CD8-positive, alpha-beta memory T cell (primary cell): ENCODE measurements at regions not wholly inside any gene's neighbourhood (a gene's known extent, or its start where the extent isn't known, plus 50 kb on each side); places are given as distances from the start of the nearest gene placed in this dataset.

Source experiments
- CTCF ChIA-PET: fragments of 350-600 bp; sonication (Branson Sonifier 250); formaldehyde crosslinking; loops from one replicate; lab custom pipeline; 2021; ENCODE audit warnings: antibody characterized with exemption; lab: Charles Lee
- POLR2A ChIA-PET: fragments of 350-600 bp; sonication (Branson Sonifier 250); formaldehyde crosslinking; loops from one replicate; lab custom pipeline; 2021; ENCODE audit warnings: antibody characterized with exemption; lab: Charles Lee
- DNase-seq, 5 donors: peaks; one replicate each; pipeline versions ENCODE4 v3.0.0 to v3.0.0-alpha.2; 2020 to 2022; ENCODE audit warnings: mixed read lengths in 1 of 5
- H3K27ac ChIP-seq: one replicate; pipeline ENCODE4 v1.7.0; 2013; ENCODE audit warnings: low read depth, mild to moderate bottlenecking, low read length, moderate library complexity
- H3K27me3 ChIP-seq: 2 replicates; pipeline ENCODE4 v1.7.0; 2013; ENCODE audit warnings: low read length, mild to moderate bottlenecking; ENCODE audit not compliant: insufficient read depth, poor library complexity, severe bottlenecking
- H3K36me3 ChIP-seq: 2 replicates; pipeline ENCODE4 v1.7.0; 2013; ENCODE audit warnings: mild to moderate bottlenecking, low read length, moderate library complexity; ENCODE audit not compliant: insufficient read depth
- H3K4me1 ChIP-seq: 2 replicates; pipeline ENCODE4 v1.7.0; 2013; ENCODE audit warnings: mild to moderate bottlenecking, low read length, moderate library complexity; ENCODE audit not compliant: insufficient read depth
- H3K4me3 ChIP-seq: 2 replicates; pipeline ENCODE4 v1.7.0; 2013; ENCODE audit warnings: mild to moderate bottlenecking, low read length
- H3K9me3 ChIP-seq: 2 replicates; pipeline ENCODE4 v1.7.0; 2013; ENCODE audit warnings: mild to moderate bottlenecking, low read length
- H3K27ac Mint-ChIP-seq, 8 donors: one replicate each; pipeline ENCODE4 v1.8.0; 2020 to 2021; ENCODE audit warnings: mixed read lengths in 8 of 8, mild to moderate bottlenecking in 6 of 8, inconsistent platforms in 3 of 8, moderate library complexity in 3 of 8
- H3K27me3 Mint-ChIP-seq, 2 donors: one replicate each; pipeline ENCODE4 v1.8.0; 2020 to 2021; ENCODE audit warnings: mixed read lengths in 2 of 2, mild to moderate bottlenecking in 1 of 2, moderate library complexity in 1 of 2
- H3K36me3 Mint-ChIP-seq, 3 donors: one replicate each; pipeline ENCODE4 v1.8.0; 2020 to 2021; ENCODE audit warnings: mixed read lengths in 3 of 3, inconsistent platforms in 1 of 3, mild to moderate bottlenecking in 1 of 3
- H3K4me1 Mint-ChIP-seq, 3 donors: one replicate each; pipeline ENCODE4 v1.8.0; 2020 to 2021; ENCODE audit warnings: mixed read lengths in 3 of 3, inconsistent platforms in 1 of 3, mild to moderate bottlenecking in 1 of 3
- H3K4me3 Mint-ChIP-seq, 7 donors: one replicate each; pipeline ENCODE4 v1.8.0; 2020 to 2021; ENCODE audit warnings: mixed read lengths in 7 of 7, mild to moderate bottlenecking in 6 of 7, moderate library complexity in 4 of 7, inconsistent platforms in 2 of 7
- H3K9me3 Mint-ChIP-seq, 5 donors: one replicate each; pipeline ENCODE4 v1.8.0; 2020 to 2022; ENCODE audit warnings: mixed read lengths in 5 of 5, mild to moderate bottlenecking in 3 of 5, moderate library complexity in 2 of 5, inconsistent platforms in 1 of 5

DNA sequence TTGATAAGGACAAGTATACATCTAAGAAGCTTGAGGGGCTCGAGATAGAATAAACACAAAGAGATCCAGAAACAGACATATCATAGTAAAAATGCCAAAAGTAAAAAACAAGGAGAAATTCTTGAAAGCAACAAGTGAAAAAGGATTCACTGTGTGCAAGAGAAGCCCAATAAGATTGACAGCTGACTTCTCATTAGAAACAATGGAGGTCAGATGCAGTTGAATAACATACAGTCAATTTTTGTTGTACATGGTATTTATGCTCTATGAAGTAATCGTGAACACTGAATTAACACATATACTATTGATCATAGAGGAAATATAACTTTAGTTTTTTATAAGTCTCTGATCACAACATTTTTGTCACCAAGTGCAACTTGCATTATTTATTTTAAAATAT is 982.8 kb upstream of the SORCS1 start:
- POLR2A ChIA-PET: no interaction called here
- Mint-ChIP-seq H3K4me3 (no peak overlapping the region), H3K36me3 (no peaks in the 10 kb centered on the region), H3K4me1 (no peaks in the 10 kb centered on the region), H3K27ac (no peak overlapping the region), H3K9me3 (peaks cover 13 to 42% (median 27%) of the 10 kb centered on the region in 5 donors), H3K27me3 (no peaks in the 10 kb centered on the region)
- CTCF ChIA-PET: no interaction called here
- H3K9me3 ChIP-seq: no peaks in the 10 kb centered on the region
- H3K27ac ChIP-seq: no peak overlapping the region
- no peaks in the 10 kb centered on the region for H3K27me3 ChIP-seq
- H3K36me3 ChIP-seq: no peaks in the 10 kb centered on the region
- H3K4me3 ChIP-seq: no peak overlapping the region
- no peaks in the 10 kb centered on the region for H3K4me1 ChIP-seq
- no peak for DNase-seq

DNA sequence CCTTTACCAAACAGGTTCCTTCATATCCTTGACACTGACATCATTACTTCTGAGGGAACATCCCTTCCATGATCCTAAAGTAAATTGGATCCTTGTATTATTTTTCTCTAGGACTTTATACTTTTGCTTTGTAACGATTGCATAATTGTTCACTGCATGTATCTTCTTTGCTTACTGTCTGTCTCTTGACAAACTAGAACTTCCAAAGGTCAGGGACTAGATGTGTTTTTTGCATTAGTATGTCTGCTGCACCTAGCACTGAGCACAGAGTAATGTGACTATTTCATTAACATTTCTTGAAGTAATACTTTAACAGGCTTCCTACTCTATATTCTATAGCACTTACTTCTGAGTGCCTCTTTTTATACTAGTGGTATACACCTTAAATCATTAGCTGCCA is 976.6 kb upstream of the SORCS1 start:
- no peaks in the 10 kb centered on the region for H3K27me3 Mint-ChIP-seq
- no peak overlapping the region for H3K27ac ChIP-seq
- H3K36me3 Mint-ChIP-seq: no peaks in the 10 kb centered on the region
- no peak overlapping the region for H3K4me3 Mint-ChIP-seq
- DNase-seq: no peak
- H3K9me3 ChIP-seq: no peaks in the 10 kb centered on the region
- peaks cover 9 to 19% (median 18%) of the 10 kb centered on the region in 5 donors for H3K9me3 Mint-ChIP-seq
- no peaks in the 10 kb centered on the region for H3K4me1 ChIP-seq
- CTCF ChIA-PET: no interaction called here
- no peaks in the 10 kb centered on the region for H3K27me3 ChIP-seq
- H3K4me1 Mint-ChIP-seq: no peaks in the 10 kb centered on the region
- H3K27ac Mint-ChIP-seq: no peak overlapping the region
- no peaks in the 10 kb centered on the region for H3K36me3 ChIP-seq
- POLR2A ChIA-PET: no interaction called here
- H3K4me3 ChIP-seq: no peak overlapping the region

DNA sequence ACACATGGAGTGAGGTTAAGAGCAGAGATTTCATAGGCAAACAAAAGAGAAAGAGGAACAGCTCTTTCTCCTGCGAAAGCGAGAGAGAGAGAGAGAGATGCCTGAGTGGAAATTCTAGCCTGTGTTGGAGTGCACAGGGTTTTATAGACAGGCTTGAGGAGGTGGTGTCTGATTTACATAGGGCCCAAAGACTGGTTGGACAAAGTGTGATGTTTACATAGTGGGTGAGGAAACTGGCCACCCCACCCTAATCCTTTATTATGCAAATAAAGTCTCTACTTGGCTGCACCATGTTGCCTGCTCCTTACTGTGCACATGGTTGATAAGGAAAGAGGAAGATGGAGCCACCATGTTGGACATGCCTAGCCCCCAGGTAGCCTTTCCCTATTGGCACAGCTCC is 967.8 kb upstream of the SORCS1 start:
- Histone ChIP-seq H3K9me3 (no peaks in the 10 kb centered on the region), H3K4me3 (no peak overlapping the region), H3K36me3 (no peaks in the 10 kb centered on the region), H3K27me3 (no peaks in the 10 kb centered on the region), H3K4me1 (no peaks in the 10 kb centered on the region), H3K27ac (no peak overlapping the region)
- ChIA-PET CTCF (no interaction called here), POLR2A (no interaction called here)
- no peak overlapping the region for H3K4me3 Mint-ChIP-seq
- peaks cover 2 to 9% (median 5%) of the 10 kb centered on the region in 5 donors for H3K9me3 Mint-ChIP-seq
- no peaks in the 10 kb centered on the region for H3K4me1 Mint-ChIP-seq
- no peaks in the 10 kb centered on the region for H3K27me3 Mint-ChIP-seq
- DNase-seq: no peak
- H3K36me3 Mint-ChIP-seq: no peaks in the 10 kb centered on the region
- H3K27ac Mint-ChIP-seq: no peak overlapping the region

DNA sequence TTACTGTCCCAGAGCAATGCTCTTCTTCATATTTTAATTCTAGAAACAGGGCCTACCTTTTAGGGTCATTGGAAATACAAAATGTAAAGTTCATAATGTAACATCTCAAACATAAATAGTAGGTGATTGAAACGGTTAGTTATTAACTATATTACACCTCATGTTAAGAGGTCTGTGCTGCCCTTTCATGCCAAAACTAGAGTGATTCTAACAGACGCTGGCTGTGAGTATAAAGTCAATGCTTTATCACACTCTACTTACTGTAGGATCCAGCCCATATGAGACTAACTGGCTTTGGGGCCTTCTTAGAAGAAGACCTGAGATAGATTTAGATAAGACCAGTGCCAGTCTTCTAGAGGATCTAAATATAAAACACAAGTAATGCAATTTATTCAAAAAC is 966.1 kb upstream of the SORCS1 start:
- peaks cover 3 to 14% (median 5%) of the 10 kb centered on the region in 5 donors for H3K9me3 Mint-ChIP-seq
- no peak for DNase-seq
- ChIA-PET POLR2A (no interaction called here), CTCF (no interaction called here)
- no peak overlapping the region for H3K4me3 ChIP-seq
- no peaks in the 10 kb centered on the region for H3K4me1 ChIP-seq
- H3K36me3 Mint-ChIP-seq: no peaks in the 10 kb centered on the region
- H3K27me3 Mint-ChIP-seq: no peaks in the 10 kb centered on the region
- no peak overlapping the region for H3K27ac ChIP-seq
- H3K36me3 ChIP-seq: no peaks in the 10 kb centered on the region
- H3K27me3 ChIP-seq: no peaks in the 10 kb centered on the region
- H3K4me1 Mint-ChIP-seq: no peaks in the 10 kb centered on the region
- no peak overlapping the region for H3K27ac Mint-ChIP-seq
- H3K4me3 Mint-ChIP-seq: no peak overlapping the region
- no peaks in the 10 kb centered on the region for H3K9me3 ChIP-seq

- H3K36me3 ChIP-seq: no peaks in the 10 kb centered on the region
- no peak overlapping the region for H3K27ac ChIP-seq
- no peaks in the 10 kb centered on the region for H3K9me3 ChIP-seq
- H3K9me3 Mint-ChIP-seq: peaks cover 5 to 27% (median 14%) of the 10 kb centered on the region in 5 donors
- H3K27me3 ChIP-seq: no peaks in the 10 kb centered on the region
- no peaks in the 10 kb centered on the region for H3K4me1 ChIP-seq
- H3K4me3 Mint-ChIP-seq: no peak overlapping the region
- no peaks in the 10 kb centered on the region for H3K27me3 Mint-ChIP-seq
- ChIA-PET CTCF (no interaction called here), POLR2A (no interaction called here)
- no peaks in the 10 kb centered on the region for H3K36me3 Mint-ChIP-seq
- no peak for DNase-seq
- H3K4me1 Mint-ChIP-seq: no peaks in the 10 kb centered on the region
- H3K27ac Mint-ChIP-seq: no peak overlapping the region
- no peak overlapping the region for H3K4me3 ChIP-seq
Measured at GRCh38 chr10:108112218-108112617, 947.7 kb upstream of the SORCS1 start.

GRCh38 chr10:108104551-108105156 is 940.1 kb upstream of the SORCS1 start:
- POLR2A ChIA-PET: no interaction called here
- Histone ChIP-seq H3K27me3 (no peaks in the 10 kb centered on the region), H3K4me1 (no peaks in the 10 kb centered on the region), H3K27ac (no peak overlapping the region), H3K36me3 (no peaks in the 10 kb centered on the region), H3K9me3 (no peaks in the 10 kb centered on the region), H3K4me3 (no peak overlapping the region)
- CTCF ChIA-PET: no interaction called here
- Mint-ChIP-seq H3K4me1 (no peaks in the 10 kb centered on the region), H3K9me3 (peaks cover 4 to 43% (median 8%) of the 10 kb centered on the region in 5 donors), H3K27ac (no peak overlapping the region), H3K4me3 (no peak overlapping the region), H3K27me3 (no peaks in the 10 kb centered on the region), H3K36me3 (no peaks in the 10 kb centered on the region)
- DNase-seq: no peak

GRCh38 chr10:108097258-108097657 is 932.8 kb upstream of the SORCS1 start:
- DNase-seq: no peak
- Histone ChIP-seq H3K9me3 (no peaks in the 10 kb centered on the region), H3K27me3 (no peaks in the 10 kb centered on the region), H3K4me1 (no peaks in the 10 kb centered on the region), H3K4me3 (no peak overlapping the region), H3K27ac (no peak overlapping the region), H3K36me3 (no peaks in the 10 kb centered on the region)
- no peak overlapping the region for H3K4me3 Mint-ChIP-seq
- CTCF ChIA-PET: no interaction called here
- no peaks in the 10 kb centered on the region for H3K4me1 Mint-ChIP-seq
- no peaks in the 10 kb centered on the region for H3K27me3 Mint-ChIP-seq
- POLR2A ChIA-PET: no interaction called here
- no peaks in the 10 kb centered on the region for H3K36me3 Mint-ChIP-seq
- peaks cover 3 to 10% (median 7%) of the 10 kb centered on the region in 5 donors for H3K9me3 Mint-ChIP-seq
- no peak overlapping the region for H3K27ac Mint-ChIP-seq

DNA sequence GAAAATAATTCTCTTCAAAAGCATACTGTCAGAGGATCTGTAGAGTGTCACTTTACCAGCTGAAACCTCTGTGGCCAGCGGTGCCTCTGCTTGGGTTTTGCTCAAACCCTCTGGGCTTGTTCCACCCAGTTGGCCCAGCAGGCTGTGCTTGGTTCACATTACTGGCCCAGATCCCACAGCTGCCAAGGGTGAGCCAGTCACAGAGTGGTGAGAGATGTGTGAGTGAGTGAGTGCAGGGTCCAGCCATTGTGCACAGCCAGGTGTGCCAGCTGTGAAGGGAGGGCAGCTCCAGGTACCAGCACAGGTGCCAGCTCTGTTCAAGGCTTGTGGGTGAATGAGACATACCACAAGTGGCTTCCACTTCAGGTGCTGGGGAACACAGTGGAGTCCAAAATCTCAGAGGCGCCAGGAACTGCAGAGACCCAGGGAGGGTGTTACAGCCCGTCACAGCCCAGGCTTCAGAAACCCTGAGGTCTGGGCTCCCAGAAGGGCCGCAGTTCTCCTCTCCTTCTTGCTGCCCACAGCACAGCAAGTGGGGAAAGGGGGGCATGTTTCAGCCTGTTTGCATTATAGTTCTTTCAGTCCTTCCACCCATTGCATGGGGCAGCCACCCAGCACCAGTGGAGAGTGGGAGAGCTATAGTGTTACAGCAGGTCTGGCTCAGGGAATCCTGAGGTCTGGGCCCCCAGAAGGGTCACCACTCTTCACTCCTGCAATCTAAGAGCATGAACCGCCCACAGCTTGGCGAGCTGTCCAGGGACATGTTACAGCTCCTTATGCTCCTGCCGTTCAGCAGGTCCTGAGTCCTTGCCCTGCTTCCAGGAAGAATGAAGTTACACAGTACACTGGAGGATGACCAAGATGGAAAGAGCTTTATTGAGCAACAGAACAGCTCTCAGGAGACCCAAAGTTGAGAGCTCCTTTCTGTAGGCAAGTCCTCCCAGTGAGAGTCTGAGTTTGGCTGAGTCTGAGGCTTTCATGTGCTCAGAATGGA is 931.7 kb upstream of the SORCS1 start:
- H3K27ac Mint-ChIP-seq: no peak overlapping the region
- H3K27ac ChIP-seq: no peak overlapping the region
- no peaks in the 10 kb centered on the region for H3K36me3 Mint-ChIP-seq
- no peaks in the 10 kb centered on the region for H3K4me1 ChIP-seq
- peaks cover 3 to 11% (median 9%) of the 10 kb centered on the region in 5 donors for H3K9me3 Mint-ChIP-seq
- H3K4me3 ChIP-seq: no peak overlapping the region
- ChIA-PET CTCF (no interaction called here), POLR2A (no interaction called here)
- no peaks in the 10 kb centered on the region for H3K27me3 Mint-ChIP-seq
- H3K4me1 Mint-ChIP-seq: no peaks in the 10 kb centered on the region
- no peak for DNase-seq
- no peak overlapping the region for H3K4me3 Mint-ChIP-seq
- H3K36me3 ChIP-seq: no peaks in the 10 kb centered on the region
- H3K27me3 ChIP-seq: no peaks in the 10 kb centered on the region
- no peaks in the 10 kb centered on the region for H3K9me3 ChIP-seq
